ENCODE measurements at regions not wholly inside any gene's neighbourhood (a gene's known extent, or its start where the extent isn't known, plus 50 kb on each side); places are given as distances from the start of the nearest gene placed in this dataset.

GRCh38 chr7:41108821-41109220, 594.1 kb downstream of the INHBA start:
- TF ChIP-seq STAT1 (IDR thresholded peaks at IDR 0.05; ENCODE audit: unreplicated experiment) (no peak), JUNB (IDR thresholded peaks at IDR 0.05; ENCODE audit: unreplicated experiment) (no peak), ZNF331 (CRISPR knock-in tag; IDR thresholded peaks at IDR 0.05; ENCODE audit: low read depth) (no peak), EZH2 (IDR thresholded peaks at IDR 0.05; ENCODE audit: low read depth, unreplicated experiment) (no peak), REST (IDR thresholded peaks at IDR 0.05; ENCODE audit: unreplicated experiment) (no peak), CREB1 (CRISPR knock-in tag; IDR thresholded peaks at IDR 0.05; ENCODE audit: low read depth) (no peak), POLR2AphosphoS5 (IDR thresholded peaks at IDR 0.05; ENCODE audit: low read depth) (no peak), NANOG (IDR thresholded peaks at IDR 0.05; ENCODE audit: borderline replicate concordance) (no peak), ZNF114 (CRISPR knock-in tag; IDR thresholded peaks at IDR 0.05) (no peak), EZH2phosphoT487 (IDR thresholded peaks at IDR 0.05; ENCODE audit: unreplicated experiment) (no peak)
- TF ChIP-seq, protein P1, sequence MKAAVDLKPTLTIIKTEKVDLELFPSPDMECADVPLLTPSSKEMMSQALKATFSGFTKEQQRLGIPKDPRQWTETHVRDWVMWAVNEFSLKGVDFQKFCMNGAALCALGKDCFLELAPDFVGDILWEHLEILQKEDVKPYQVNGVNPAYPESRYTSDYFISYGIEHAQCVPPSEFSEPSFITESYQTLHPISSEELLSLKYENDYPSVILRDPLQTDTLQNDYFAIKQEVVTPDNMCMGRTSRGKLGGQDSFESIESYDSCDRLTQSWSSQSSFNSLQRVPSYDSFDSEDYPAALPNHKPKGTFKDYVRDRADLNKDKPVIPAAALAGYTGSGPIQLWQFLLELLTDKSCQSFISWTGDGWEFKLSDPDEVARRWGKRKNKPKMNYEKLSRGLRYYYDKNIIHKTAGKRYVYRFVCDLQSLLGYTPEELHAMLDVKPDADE (IDR thresholded peaks at IDR 0.05): no peak
- TF ChIP-seq, protein P2, sequence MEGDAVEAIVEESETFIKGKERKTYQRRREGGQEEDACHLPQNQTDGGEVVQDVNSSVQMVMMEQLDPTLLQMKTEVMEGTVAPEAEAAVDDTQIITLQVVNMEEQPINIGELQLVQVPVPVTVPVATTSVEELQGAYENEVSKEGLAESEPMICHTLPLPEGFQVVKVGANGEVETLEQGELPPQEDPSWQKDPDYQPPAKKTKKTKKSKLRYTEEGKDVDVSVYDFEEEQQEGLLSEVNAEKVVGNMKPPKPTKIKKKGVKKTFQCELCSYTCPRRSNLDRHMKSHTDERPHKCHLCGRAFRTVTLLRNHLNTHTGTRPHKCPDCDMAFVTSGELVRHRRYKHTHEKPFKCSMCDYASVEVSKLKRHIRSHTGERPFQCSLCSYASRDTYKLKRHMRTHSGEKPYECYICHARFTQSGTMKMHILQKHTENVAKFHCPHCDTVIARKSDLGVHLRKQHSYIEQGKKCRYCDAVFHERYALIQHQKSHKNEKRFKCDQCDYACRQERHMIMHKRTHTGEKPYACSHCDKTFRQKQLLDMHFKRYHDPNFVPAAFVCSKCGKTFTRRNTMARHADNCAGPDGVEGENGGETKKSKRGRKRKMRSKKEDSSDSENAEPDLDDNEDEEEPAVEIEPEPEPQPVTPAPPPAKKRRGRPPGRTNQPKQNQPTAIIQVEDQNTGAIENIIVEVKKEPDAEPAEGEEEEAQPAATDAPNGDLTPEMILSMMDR (conservative IDR thresholded peaks at IDR 0.05; ENCODE audit: low read depth in 2 of 2): no peak
- TF ChIP-seq, protein P3, sequence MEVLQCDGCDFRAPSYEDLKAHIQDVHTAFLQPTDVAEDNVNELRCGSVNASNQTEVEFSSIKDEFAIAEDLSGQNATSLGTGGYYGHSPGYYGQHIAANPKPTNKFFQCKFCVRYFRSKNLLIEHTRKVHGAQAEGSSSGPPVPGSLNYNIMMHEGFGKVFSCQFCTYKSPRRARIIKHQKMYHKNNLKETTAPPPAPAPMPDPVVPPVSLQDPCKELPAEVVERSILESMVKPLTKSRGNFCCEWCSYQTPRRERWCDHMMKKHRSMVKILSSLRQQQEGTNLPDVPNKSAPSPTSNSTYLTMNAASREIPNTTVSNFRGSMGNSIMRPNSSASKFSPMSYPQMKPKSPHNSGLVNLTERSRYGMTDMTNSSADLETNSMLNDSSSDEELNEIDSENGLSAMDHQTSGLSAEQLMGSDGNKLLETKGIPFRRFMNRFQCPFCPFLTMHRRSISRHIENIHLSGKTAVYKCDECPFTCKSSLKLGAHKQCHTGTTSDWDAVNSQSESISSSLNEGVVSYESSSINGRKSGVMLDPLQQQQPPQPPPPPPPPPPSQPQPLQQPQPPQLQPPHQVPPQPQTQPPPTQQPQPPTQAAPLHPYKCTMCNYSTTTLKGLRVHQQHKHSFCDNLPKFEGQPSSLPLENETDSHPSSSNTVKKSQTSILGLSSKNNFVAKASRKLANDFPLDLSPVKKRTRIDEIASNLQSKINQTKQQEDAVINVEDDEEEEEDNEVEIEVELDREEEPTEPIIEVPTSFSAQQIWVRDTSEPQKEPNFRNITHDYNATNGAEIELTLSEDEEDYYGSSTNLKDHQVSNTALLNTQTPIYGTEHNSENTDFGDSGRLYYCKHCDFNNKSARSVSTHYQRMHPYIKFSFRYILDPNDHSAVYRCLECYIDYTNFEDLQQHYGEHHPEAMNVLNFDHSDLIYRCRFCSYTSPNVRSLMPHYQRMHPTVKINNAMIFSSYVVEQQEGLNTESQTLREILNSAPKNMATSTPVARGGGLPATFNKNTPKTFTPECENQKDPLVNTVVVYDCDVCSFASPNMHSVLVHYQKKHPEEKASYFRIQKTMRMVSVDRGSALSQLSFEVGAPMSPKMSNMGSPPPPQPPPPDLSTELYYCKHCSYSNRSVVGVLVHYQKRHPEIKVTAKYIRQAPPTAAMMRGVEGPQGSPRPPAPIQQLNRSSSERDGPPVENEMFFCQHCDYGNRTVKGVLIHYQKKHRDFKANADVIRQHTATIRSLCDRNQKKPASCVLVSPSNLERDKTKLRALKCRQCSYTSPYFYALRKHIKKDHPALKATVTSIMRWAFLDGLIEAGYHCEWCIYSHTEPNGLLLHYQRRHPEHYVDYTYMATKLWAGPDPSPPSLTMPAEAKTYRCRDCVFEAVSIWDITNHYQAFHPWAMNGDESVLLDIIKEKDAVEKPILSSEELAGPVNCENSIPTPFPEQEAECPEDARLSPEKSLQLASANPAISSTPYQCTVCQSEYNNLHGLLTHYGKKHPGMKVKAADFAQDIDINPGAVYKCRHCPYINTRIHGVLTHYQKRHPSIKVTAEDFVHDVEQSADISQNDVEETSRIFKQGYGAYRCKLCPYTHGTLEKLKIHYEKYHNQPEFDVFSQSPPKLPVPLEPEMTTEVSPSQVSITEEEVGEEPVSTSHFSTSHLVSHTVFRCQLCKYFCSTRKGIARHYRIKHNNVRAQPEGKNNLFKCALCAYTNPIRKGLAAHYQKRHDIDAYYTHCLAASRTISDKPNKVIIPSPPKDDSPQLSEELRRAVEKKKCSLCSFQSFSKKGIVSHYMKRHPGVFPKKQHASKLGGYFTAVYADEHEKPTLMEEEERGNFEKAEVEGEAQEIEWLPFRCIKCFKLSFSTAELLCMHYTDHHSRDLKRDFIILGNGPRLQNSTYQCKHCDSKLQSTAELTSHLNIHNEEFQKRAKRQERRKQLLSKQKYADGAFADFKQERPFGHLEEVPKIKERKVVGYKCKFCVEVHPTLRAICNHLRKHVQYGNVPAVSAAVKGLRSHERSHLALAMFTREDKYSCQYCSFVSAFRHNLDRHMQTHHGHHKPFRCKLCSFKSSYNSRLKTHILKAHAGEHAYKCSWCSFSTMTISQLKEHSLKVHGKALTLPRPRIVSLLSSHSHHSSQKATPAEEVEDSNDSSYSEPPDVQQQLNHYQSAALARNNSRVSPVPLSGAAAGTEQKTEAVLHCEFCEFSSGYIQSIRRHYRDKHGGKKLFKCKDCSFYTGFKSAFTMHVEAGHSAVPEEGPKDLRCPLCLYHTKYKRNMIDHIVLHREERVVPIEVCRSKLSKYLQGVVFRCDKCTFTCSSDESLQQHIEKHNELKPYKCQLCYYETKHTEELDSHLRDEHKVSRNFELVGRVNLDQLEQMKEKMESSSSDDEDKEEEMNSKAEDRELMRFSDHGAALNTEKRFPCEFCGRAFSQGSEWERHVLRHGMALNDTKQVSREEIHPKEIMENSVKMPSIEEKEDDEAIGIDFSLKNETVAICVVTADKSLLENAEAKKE (CRISPR knock-in tag; IDR thresholded peaks at IDR 0.05): no peak

More at GRCh38 chr7:41108821-41109220, 594.1 kb downstream of the INHBA start:
- H3K4me2 ChIP-seq: no peak overlapping the region
- Mint-ChIP-seq H3K4me1 (no peaks in the 10 kb centered on the region; the same call in 2 of the 3 replicates), H3K27me3 (ENCODE audit: insufficient read depth, low read depth, poor library complexity) (no peaks in the 10 kb centered on the region), H3K9me3 (no peaks in the 10 kb centered on the region; the same call in 2 of the 3 replicates), H3K27ac (no peak overlapping the region), H3K4me3 (no peak overlapping the region), H3K36me3 (ENCODE audit: low read depth) (no peaks in the 10 kb centered on the region)
- ATAC-seq (no peak), DNase-seq (ENCODE audit: low spot score) (no peak)
- no peaks in the 10 kb centered on the region for H3K27me3 ChIP-seq (ENCODE audit: insufficient read depth)
- H4K20me1 ChIP-seq (replicated peaks; ENCODE audit: insufficient read depth): no peaks in the 10 kb centered on the region
- no peak overlapping the region for H3K4me3 ChIP-seq
- no peak overlapping the region for H2AFZ ChIP-seq
- H3K9me2 ChIP-seq (ENCODE audit: insufficient read depth): no peaks in the 10 kb centered on the region; the same call in none of the 2 replicates
- no peaks in the 10 kb centered on the region for H3K4me1 ChIP-seq (ENCODE audit: insufficient read depth)
- no peaks in the 10 kb centered on the region for H3K79me2 ChIP-seq (replicated peaks; ENCODE audit: insufficient read depth)
- H3F3A ChIP-seq (replicated peaks; ENCODE audit: low read depth): no peaks in the 10 kb centered on the region
- H3K36me3 ChIP-seq (ENCODE audit: insufficient read depth): no peaks in the 10 kb centered on the region
- H3K27ac ChIP-seq (ENCODE audit: low read depth): no peak overlapping the region

All from GM23338 (cell line).